Hepatocyte (in vitro differentiated cells): ENCODE measurements at regions not wholly inside any gene's neighbourhood (a gene's known extent, or its start where the extent isn't known, plus 50 kb on each side); places are given as distances from the start of the nearest gene placed in this dataset.

Experiments
- DNase-seq: peaks from one replicate; pipeline ENCODE4 v3.0.0-alpha.2; 2016; ENCODE audit warnings: low spot score
- H2AFZ ChIP-seq: fragments of 200-600 bp; sonication (generic); 2 replicates; pipeline ENCODE4 v1.6.0; 2016; ENCODE audit warnings: antibody characterized with exemption, mild to moderate bottlenecking
- H3K27ac ChIP-seq: fragments of 200-600 bp; sonication (generic); 2 replicates; pipeline ENCODE4 v1.5.1; 2016; ENCODE audit warnings: mild to moderate bottlenecking
- H3K27me3 ChIP-seq: fragments of 200-600 bp; sonication (generic); 2 replicates; pipeline ENCODE4 v1.6.1; 2016
- H3K36me3 ChIP-seq: fragments of 200-600 bp; sonication (generic); replicated peaks from 2 replicates; pipeline ENCODE4 v1.5.1; 2016; ENCODE audit warnings: low read depth; ENCODE audit not compliant: insufficient read depth
- H3K4me1 ChIP-seq: fragments of 200-600 bp; sonication (generic); 2 replicates; pipeline ENCODE4 v1.5.1; 2016; ENCODE audit warnings: mild to moderate bottlenecking, moderate library complexity; ENCODE audit not compliant: insufficient read depth
- H3K4me2 ChIP-seq: fragments of 200-600 bp; sonication (generic); 2 replicates; pipeline ENCODE4 v1.6.0; 2016
- H3K4me3 ChIP-seq: fragments of 200-600 bp; sonication (generic); 2 replicates; pipeline ENCODE4 v1.5.1; 2016; ENCODE audit warnings: mild to moderate bottlenecking
- H3K79me2 ChIP-seq: fragments of 200-600 bp; sonication (generic); 2 replicates; pipeline ENCODE4 v1.6.0; 2017; ENCODE audit warnings: mild to moderate bottlenecking
- H3K9me2 ChIP-seq: fragments of 200-600 bp; sonication (generic); replicated peaks from 2 replicates; pipeline ENCODE4 v1.6.0; 2017; ENCODE audit warnings: mild to moderate bottlenecking; ENCODE audit not compliant: insufficient read depth
- H3K9me3 ChIP-seq: fragments of 200-600 bp; sonication (generic); 2 replicates; pipeline ENCODE4 v1.5.1; 2016; ENCODE audit warnings: low read depth, mild to moderate bottlenecking
- H4K20me1 ChIP-seq: fragments of 200-600 bp; sonication (generic); 2 replicates; pipeline ENCODE4 v1.6.0; 2016; ENCODE audit warnings: mild to moderate bottlenecking; ENCODE audit not compliant: insufficient read depth, poor library complexity, severe bottlenecking
- CTCF ChIP-seq: fragments of 200-600 bp; sonication (generic); IDR thresholded peaks from 2 replicates; pipeline ENCODE4 v1.5.1; 2016; ENCODE audit warnings: antibody characterized with exemption, mild to moderate bottlenecking; ENCODE audit not compliant: poor library complexity
- EZH2 ChIP-seq: fragments of 200-600 bp; sonication (generic); IDR thresholded peaks from 2 replicates; pipeline ENCODE4 v1.6.1; 2016; ENCODE audit warnings: antibody characterized with exemption, mild to moderate bottlenecking, borderline replicate concordance
- EZH2phosphoT487 ChIP-seq: fragments of 200-600 bp; sonication (generic); IDR thresholded peaks from one replicate; pipeline ENCODE4 v1.6.1; 2018; ENCODE audit warnings: antibody characterized with exemption, mild to moderate bottlenecking, low read depth, moderate library complexity; ENCODE audit not compliant: unreplicated experiment, severe bottlenecking
- WGBS: methylation state at CpG from one replicate; pipeline ENCODE4 v1.1.6; 2016; ENCODE audit warnings: low lambda C conversion rate; ENCODE audit errors: missing lambda C conversion rate; 5-methylcytosine and 5-hydroxymethylcytosine counted together

DNA sequence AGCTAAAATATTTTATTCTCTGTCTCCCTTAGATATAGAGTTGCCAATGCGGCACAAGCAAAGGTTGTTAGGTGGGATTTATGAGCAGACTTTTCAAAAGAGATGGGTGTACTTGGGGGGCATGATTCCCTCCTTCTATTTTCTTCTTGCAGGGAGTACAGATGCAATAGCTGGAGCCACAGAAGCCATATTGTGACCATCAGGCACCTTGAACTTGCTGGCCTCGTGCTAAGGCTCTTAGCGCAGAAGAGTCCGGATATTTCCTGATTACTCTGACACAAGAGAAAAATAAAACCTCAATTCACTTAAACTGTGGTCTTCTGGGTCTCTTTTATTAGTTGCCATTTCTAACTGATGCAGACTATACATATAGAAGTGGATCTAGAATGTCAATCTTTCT is 547.4 kb downstream of the MIAT start:
- Histone ChIP-seq H2AFZ (no peak overlapping the region), H4K20me1 (no peaks in the 10 kb centered on the region), H3K27me3 (no peaks in the 10 kb centered on the region), H3K9me3 (no peaks in the 10 kb centered on the region), H3K36me3 (no peaks in the 10 kb centered on the region), H3K4me3 (no peak overlapping the region), H3K4me2 (no peak overlapping the region), H3K79me2 (no peaks in the 10 kb centered on the region), H3K9me2 (no peaks in the 10 kb centered on the region), H3K27ac (no peak overlapping the region), H3K4me1 (peaks cover 17% of the 10 kb centered on the region)
- 95% methylated on average over 4 of the region's 4 CpGs for WGBS
- no peak for TF ChIP-seq EZH2phosphoT487
- TF ChIP-seq EZH2 = no peak
- no peak for TF ChIP-seq CTCF
- no peak for DNase-seq

GRCh38 chr22:27205492-27206373 is 548.3 kb downstream of the MIAT start:
- no peak overlapping the region for H3K4me2 ChIP-seq
- 66% methylated on average over 9 of the region's 9 CpGs for WGBS

DNA sequence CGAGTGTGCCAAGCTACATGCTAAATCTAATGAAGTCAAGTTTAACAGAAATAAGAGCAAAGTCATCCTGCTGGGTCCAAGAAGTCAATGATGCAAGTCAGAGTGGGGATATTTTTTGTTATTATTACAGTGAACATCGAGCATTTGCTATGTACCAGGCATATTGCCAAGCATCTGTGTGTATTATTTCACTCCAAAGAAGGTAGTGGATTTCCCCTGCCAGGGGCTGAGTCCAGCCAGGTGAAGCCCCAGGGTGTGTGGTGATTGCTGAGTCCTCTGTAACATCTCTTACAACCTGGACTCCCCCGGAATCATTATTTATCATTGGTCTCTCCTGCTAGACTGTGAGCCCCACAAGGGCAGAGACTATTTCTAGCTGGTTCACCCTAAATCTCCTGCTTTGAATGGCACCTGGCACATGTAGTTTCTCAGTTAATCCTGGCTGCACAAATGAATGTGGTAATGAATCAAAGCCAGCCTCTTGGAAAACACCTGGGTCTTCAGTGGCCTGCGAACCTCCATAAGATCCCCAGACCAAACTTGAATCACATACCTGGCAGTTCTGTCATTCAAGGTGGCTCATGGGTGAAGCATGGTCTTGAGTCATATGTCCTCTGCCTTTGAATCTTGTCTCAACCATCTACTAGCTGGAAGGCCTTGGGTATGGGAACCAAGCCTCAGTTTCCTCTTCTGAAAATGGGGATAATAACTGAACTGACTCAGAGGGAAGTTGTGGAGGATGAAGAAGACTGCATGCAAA is 549.2 kb downstream of the MIAT start:
- no peaks in the 10 kb centered on the region for H3K36me3 ChIP-seq
- peaks cover 23% of the 10 kb centered on the region for H3K4me1 ChIP-seq
- WGBS = 74% methylated on average over 4 of the region's 4 CpGs
- no peak overlapping the region for H3K4me2 ChIP-seq
- TF ChIP-seq EZH2phosphoT487 (no peak), CTCF (no peak), EZH2 (no peak)
- no peak overlapping the region for H2AFZ ChIP-seq
- H3K9me3 ChIP-seq = no peaks in the 10 kb centered on the region
- H3K4me3 ChIP-seq = no peak overlapping the region
- no peaks in the 10 kb centered on the region for H4K20me1 ChIP-seq
- no peaks in the 10 kb centered on the region for H3K9me2 ChIP-seq
- H3K79me2 ChIP-seq = no peaks in the 10 kb centered on the region
- H3K27me3 ChIP-seq = no peaks in the 10 kb centered on the region
- no peak overlapping the region for H3K27ac ChIP-seq
- DNase-seq = no peak

More at GRCh38 chr22:27205492-27206373, 548.3 kb downstream of the MIAT start:
- no peaks in the 10 kb centered on the region for H3K36me3 ChIP-seq
- H3K27ac ChIP-seq = no peak overlapping the region
- no peaks in the 10 kb centered on the region for H3K9me3 ChIP-seq
- no peaks in the 10 kb centered on the region for H3K9me2 ChIP-seq
- peaks cover 17% of the 10 kb centered on the region for H3K4me1 ChIP-seq
- no peaks in the 10 kb centered on the region for H4K20me1 ChIP-seq
- TF ChIP-seq EZH2phosphoT487 (no peak), EZH2 (no peak), CTCF (no peak)
- no peak for DNase-seq
- H3K27me3 ChIP-seq = no peaks in the 10 kb centered on the region
- no peak overlapping the region for H2AFZ ChIP-seq
- no peaks in the 10 kb centered on the region for H3K79me2 ChIP-seq
- no peak overlapping the region for H3K4me3 ChIP-seq
